ENCODE measurements at regions not wholly inside any gene's neighbourhood (a gene's known extent, or its start where the extent isn't known, plus 50 kb on each side); places are given as distances from the start of the nearest gene placed in this dataset.

DNA sequence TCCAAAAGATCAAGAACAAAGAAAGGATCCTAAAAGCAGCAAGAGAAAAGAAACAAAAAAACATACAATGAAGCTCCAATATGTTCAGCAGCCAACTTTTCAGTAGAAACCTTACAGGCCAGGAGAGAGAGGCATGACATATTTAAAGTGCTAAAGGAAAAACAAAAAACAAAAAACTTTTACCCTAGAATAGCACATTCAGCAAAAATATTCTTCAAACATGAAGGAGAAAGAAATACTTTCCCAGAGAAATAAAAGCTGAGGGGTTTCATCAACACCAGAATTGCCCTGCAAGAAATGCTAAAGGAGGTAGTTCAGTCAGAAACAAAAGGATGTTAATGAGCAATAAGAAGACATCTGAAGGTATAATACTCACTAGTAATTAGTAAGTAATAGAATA, 753.5 kb upstream of the POT1 start:
- no peaks in the 10 kb centered on the region for H3K79me2 ChIP-seq (ENCODE audit: control insufficient read depth, insufficient read depth, low read length)
- no peaks in the 10 kb centered on the region for H3K36me3 ChIP-seq (ENCODE audit: control insufficient read depth, insufficient read depth, low read length)
- H3K4me2 ChIP-seq (ENCODE audit: extremely low read depth, insufficient read depth, low read length) = no peak overlapping the region
- H3K27ac ChIP-seq (ENCODE audit: insufficient read depth, low read length) = no peak overlapping the region
- H3K4me3 ChIP-seq (replicated peaks in 1 of 4; ENCODE audit: control extremely low read depth in 1 of 4, insufficient read depth in 1 of 4, low read depth in 3 of 4, low read length in 4 of 4) = no peak overlapping the region
- TF ChIP-seq, protein P1, sequence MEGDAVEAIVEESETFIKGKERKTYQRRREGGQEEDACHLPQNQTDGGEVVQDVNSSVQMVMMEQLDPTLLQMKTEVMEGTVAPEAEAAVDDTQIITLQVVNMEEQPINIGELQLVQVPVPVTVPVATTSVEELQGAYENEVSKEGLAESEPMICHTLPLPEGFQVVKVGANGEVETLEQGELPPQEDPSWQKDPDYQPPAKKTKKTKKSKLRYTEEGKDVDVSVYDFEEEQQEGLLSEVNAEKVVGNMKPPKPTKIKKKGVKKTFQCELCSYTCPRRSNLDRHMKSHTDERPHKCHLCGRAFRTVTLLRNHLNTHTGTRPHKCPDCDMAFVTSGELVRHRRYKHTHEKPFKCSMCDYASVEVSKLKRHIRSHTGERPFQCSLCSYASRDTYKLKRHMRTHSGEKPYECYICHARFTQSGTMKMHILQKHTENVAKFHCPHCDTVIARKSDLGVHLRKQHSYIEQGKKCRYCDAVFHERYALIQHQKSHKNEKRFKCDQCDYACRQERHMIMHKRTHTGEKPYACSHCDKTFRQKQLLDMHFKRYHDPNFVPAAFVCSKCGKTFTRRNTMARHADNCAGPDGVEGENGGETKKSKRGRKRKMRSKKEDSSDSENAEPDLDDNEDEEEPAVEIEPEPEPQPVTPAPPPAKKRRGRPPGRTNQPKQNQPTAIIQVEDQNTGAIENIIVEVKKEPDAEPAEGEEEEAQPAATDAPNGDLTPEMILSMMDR (conservative IDR thresholded peaks at IDR 0.05 in 1 of 2, IDR thresholded peaks at IDR 0.05 in 1 of 2; ENCODE audit: low read depth in 1 of 2, low read length in 2 of 2) = no peak
- no peak for TF ChIP-seq EZH2 (IDR thresholded peaks at IDR 0.05; ENCODE audit: low read length, missing control alignments)
- H3K9me3 ChIP-seq (ENCODE audit: control insufficient read depth, insufficient read depth, low read depth, low read length) = no peaks in the 10 kb centered on the region
- H3K9ac ChIP-seq (ENCODE audit: insufficient read depth, low read length) = no peak overlapping the region
- H4K20me1 ChIP-seq (ENCODE audit: control insufficient read depth, extremely low read depth, insufficient read depth, low read length) = no peaks in the 10 kb centered on the region
- H3K27me3 ChIP-seq (ENCODE audit: control insufficient read depth, insufficient read depth, low read length) = no peaks in the 10 kb centered on the region
- no peak overlapping the region for H2AFZ ChIP-seq (ENCODE audit: low read length)
- DNase-seq (ENCODE audit: low read depth in 2 of 2) = no peak
- H3K4me1 ChIP-seq (ENCODE audit: control insufficient read depth, extremely low read depth, insufficient read depth, low read length) = no peaks in the 10 kb centered on the region

DNA sequence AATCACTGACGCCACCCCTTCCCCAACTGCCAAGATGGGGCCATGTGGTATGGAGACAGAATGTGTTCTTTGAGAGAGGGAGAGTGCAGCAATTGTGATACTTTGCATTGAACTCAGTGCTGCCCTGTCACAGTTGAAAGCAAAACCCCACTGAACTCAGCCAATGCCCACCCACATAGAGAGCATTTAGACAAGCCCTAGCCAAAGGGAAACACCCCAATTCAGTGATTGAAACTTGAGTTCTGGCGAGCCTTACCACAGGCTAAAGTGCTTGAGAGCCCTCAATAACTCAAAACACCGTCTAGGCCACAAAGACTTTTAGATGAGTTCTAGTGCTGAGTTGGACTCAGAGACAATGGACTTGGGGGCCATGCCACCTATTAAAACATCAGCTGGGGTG, 751.9 kb upstream of the POT1 start:
- no peak overlapping the region for H3K4me3 ChIP-seq (replicated peaks in 1 of 4; ENCODE audit: control extremely low read depth in 1 of 4, insufficient read depth in 1 of 4, low read depth in 3 of 4, low read length in 4 of 4)
- no peak overlapping the region for H2AFZ ChIP-seq (ENCODE audit: low read length)
- H3K9me3 ChIP-seq (ENCODE audit: control insufficient read depth, insufficient read depth, low read depth, low read length) = no peaks in the 10 kb centered on the region
- no peak overlapping the region for H3K9ac ChIP-seq (ENCODE audit: insufficient read depth, low read length)
- no peaks in the 10 kb centered on the region for H3K36me3 ChIP-seq (ENCODE audit: control insufficient read depth, insufficient read depth, low read length)
- no peak for TF ChIP-seq EZH2 (IDR thresholded peaks at IDR 0.05; ENCODE audit: low read length, missing control alignments)
- TF ChIP-seq, protein P1 (conservative IDR thresholded peaks at IDR 0.05 in 1 of 2, IDR thresholded peaks at IDR 0.05 in 1 of 2; ENCODE audit: low read depth in 1 of 2, low read length in 2 of 2) = no peak
- no peaks in the 10 kb centered on the region for H3K4me1 ChIP-seq (ENCODE audit: control insufficient read depth, extremely low read depth, insufficient read depth, low read length)
- H3K27ac ChIP-seq (ENCODE audit: insufficient read depth, low read length) = no peak overlapping the region
- no peaks in the 10 kb centered on the region for H4K20me1 ChIP-seq (ENCODE audit: control insufficient read depth, extremely low read depth, insufficient read depth, low read length)
- no peaks in the 10 kb centered on the region for H3K79me2 ChIP-seq (ENCODE audit: control insufficient read depth, insufficient read depth, low read length)
- no peak overlapping the region for H3K4me2 ChIP-seq (ENCODE audit: extremely low read depth, insufficient read depth, low read length)
- no peak for DNase-seq (ENCODE audit: low read depth in 2 of 2)
- H3K27me3 ChIP-seq (ENCODE audit: control insufficient read depth, insufficient read depth, low read length) = no peaks in the 10 kb centered on the region

- Histone ChIP-seq H3K4me1 (ENCODE audit: control insufficient read depth, extremely low read depth, insufficient read depth, low read length) (no peaks in the 10 kb centered on the region), H3K4me2 (ENCODE audit: extremely low read depth, insufficient read depth, low read length) (no peak overlapping the region), H3K9ac (ENCODE audit: insufficient read depth, low read length) (no peak overlapping the region), H3K36me3 (ENCODE audit: control insufficient read depth, insufficient read depth, low read length) (no peaks in the 10 kb centered on the region), H3K4me3 (replicated peaks in 1 of 4; ENCODE audit: control extremely low read depth in 1 of 4, insufficient read depth in 1 of 4, low read depth in 3 of 4, low read length in 4 of 4) (no peak overlapping the region), H3K27me3 (ENCODE audit: control insufficient read depth, insufficient read depth, low read length) (no peaks in the 10 kb centered on the region), H3K27ac (ENCODE audit: insufficient read depth, low read length) (no peak overlapping the region), H3K79me2 (ENCODE audit: control insufficient read depth, insufficient read depth, low read length) (no peaks in the 10 kb centered on the region), H4K20me1 (ENCODE audit: control insufficient read depth, extremely low read depth, insufficient read depth, low read length) (no peaks in the 10 kb centered on the region), H3K9me3 (ENCODE audit: control insufficient read depth, insufficient read depth, low read depth, low read length) (no peaks in the 10 kb centered on the region), H2AFZ (ENCODE audit: low read length) (no peak overlapping the region)
- DNase-seq (ENCODE audit: low read depth in 2 of 2) = no peak
- TF ChIP-seq, protein P1 (conservative IDR thresholded peaks at IDR 0.05 in 1 of 2, IDR thresholded peaks at IDR 0.05 in 1 of 2; ENCODE audit: low read depth in 1 of 2, low read length in 2 of 2) = no peak
- TF ChIP-seq EZH2 (IDR thresholded peaks at IDR 0.05; ENCODE audit: low read length, missing control alignments) = no peak
These were observed 749.1 kb upstream of the POT1 start for GRCh38 chr7:125678771-125679170.

Measured in fibroblast of lung (primary cell).